Memory B cell (primary cell): ENCODE measurements at regions not wholly inside any gene's neighbourhood (a gene's known extent, or its start where the extent isn't known, plus 50 kb on each side); places are given as distances from the start of the nearest gene placed in this dataset.
"Not testable (repeated sequence)": the region's sequence is repeated elsewhere in the genome, so short reads cannot be mapped to it uniquely, and the experiment has no call there.

Experiments used
- ATAC-seq: fragments of 150-1000 bp; cut with Tn5 transposase; 2 replicates; pipeline ENCODE4 v1.10.0; 2021; ENCODE audit warnings: low read depth, mild to moderate bottlenecking, moderate library complexity
- DNase-seq, 2 donors: peaks; one replicate each; pipeline ENCODE4 v3.0.0; 2022; ENCODE audit warnings: low spot score in 2 of 2
- H3K27ac Mint-ChIP-seq: one replicate; pipeline ENCODE4 v1.8.0; 2022; ENCODE audit warnings: mild to moderate bottlenecking, moderate library complexity, mixed read lengths
- H3K27me3 Mint-ChIP-seq: one replicate; pipeline ENCODE4 v1.8.0; 2022; ENCODE audit warnings: mixed read lengths
- H3K36me3 Mint-ChIP-seq: one replicate; pipeline ENCODE4 v1.8.0; 2022; ENCODE audit warnings: mild to moderate bottlenecking, mixed read lengths
- H3K4me1 Mint-ChIP-seq: one replicate; pipeline ENCODE4 v1.8.0; 2022; ENCODE audit warnings: mixed read lengths
- H3K4me3 Mint-ChIP-seq: one replicate; pipeline ENCODE4 v1.8.0; 2022; ENCODE audit warnings: mild to moderate bottlenecking, moderate library complexity, mixed read lengths
- H3K9me3 Mint-ChIP-seq: one replicate; pipeline ENCODE4 v1.8.0; 2022; ENCODE audit warnings: mixed read lengths

DNA sequence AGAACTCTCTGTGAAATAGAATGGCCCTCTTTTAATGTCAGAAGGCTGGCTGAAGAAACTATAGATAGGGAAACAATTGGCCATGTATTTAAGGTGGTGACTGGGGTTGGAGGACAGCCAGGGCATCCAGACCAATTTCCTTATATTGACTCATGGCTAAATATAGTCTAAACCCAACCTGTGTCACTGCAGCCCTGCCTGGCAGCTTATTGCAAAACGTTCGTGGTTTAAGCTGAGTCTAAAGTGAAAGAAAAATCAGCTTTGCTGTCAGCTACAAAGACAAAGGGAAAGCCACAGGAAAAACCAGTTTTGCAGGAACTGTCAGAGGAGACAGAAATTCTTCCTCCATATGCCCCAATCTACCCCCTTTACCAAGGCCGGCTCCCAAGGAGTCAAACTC lies 902.8 kb upstream of the NDST4 start:
- Mint-ChIP-seq H3K27ac (no peak overlapping the region), H3K27me3 (no peaks in the 10 kb centered on the region), H3K9me3 (peaks cover 15% of the 10 kb centered on the region), H3K36me3 (peaks cover 2% of the 10 kb centered on the region), H3K4me1 (no peaks in the 10 kb centered on the region), H3K4me3 (no peak overlapping the region)
- ATAC-seq, result no peak
- no peak for DNase-seq

DNA sequence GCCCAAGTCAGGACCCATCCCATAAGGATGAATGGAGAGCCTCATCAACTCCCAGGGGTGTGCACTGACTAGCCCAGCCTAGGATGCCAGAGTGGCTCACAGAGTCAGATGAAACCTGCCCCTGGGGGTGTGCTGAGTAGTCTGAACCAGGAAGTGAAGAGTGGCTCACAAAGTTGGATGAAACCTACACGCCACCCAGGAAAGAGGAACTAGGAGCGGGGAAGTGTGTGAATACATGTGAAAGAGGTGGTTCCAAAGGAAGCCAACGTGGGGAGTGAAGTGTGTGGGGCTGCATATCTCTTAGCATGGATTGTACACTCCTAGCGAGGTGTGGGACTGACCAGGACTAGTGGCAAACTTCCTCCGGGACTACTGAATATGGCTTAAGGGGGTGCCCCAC lies 902.1 kb upstream of the NDST4 start:
- no peaks in the 10 kb centered on the region for H3K4me1 Mint-ChIP-seq
- H3K36me3 Mint-ChIP-seq, result peaks cover 2% of the 10 kb centered on the region
- DNase-seq (no peak), ATAC-seq (no peak)
- no peaks in the 10 kb centered on the region for H3K27me3 Mint-ChIP-seq
- H3K4me3 Mint-ChIP-seq, result no peak overlapping the region
- no peak overlapping the region for H3K27ac Mint-ChIP-seq
- peaks cover 14% of the 10 kb centered on the region for H3K9me3 Mint-ChIP-seq

DNA sequence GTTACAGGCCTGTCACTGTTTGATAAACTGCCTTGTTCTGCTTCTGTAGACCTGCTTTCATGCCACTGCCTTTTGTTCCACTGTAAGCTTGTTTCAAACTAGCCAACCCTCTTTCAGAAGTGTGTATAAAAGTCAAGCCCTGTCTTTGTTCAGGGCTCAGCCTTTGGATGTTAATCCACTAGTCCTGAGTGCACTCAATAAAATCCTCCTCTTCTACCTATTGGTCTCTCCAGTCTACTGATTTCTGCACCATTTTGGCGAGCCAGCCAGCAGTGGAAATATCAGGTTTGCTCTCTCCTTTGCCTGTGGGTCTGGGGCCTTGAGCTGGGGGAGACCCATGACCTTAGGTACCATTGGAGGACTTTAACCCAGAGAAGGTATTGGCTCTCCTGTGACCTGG lies 901.6 kb upstream of the NDST4 start:
- no peak for DNase-seq
- no peak for ATAC-seq
- Mint-ChIP-seq H3K36me3 (peaks cover 2% of the 10 kb centered on the region), H3K4me1 (no peaks in the 10 kb centered on the region), H3K27ac (no peak overlapping the region), H3K27me3 (no peaks in the 10 kb centered on the region), H3K4me3 (no peak overlapping the region), H3K9me3 (peaks cover 14% of the 10 kb centered on the region)

DNA sequence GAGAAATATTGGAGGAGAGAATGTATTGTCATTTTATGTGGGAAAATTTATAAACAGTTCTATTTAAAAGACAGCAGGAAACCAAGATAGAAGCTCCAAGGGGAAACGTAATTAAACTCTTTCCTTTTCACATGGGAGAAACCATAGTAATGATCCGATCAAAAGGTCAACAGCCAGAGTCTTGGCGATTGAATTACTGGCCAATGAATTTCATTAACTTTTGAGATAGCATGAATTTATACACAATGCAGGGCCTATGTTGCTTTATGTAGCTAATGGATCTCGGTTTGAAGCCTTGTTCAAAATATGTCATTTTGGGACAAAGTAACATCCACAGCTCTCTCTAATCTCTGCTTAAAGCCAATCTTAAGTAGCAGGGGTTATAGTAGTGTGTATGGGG lies 897.5 kb upstream of the NDST4 start:
- Mint-ChIP-seq H3K27ac (no peak overlapping the region), H3K9me3 (peaks cover 9% of the 10 kb centered on the region), H3K36me3 (peaks cover 2% of the 10 kb centered on the region), H3K27me3 (no peaks in the 10 kb centered on the region), H3K4me3 (no peak overlapping the region), H3K4me1 (no peaks in the 10 kb centered on the region)
- no peak for ATAC-seq
- DNase-seq, result no peak

DNA sequence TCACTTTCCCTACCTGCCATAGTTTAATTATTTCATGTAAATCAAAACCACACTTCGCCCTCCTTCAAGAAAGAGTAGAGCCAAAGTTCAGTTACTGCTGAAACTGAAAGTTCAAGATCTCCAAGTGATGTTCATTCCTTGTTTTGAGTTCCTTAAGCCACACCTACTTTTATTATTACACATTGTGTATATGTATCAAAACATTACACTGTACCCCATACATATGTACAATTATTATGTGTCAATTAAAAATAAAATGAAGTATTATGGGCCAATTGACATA lies 892.3 kb upstream of the NDST4 start:
- H3K27ac Mint-ChIP-seq, result no peak overlapping the region
- no peaks in the 10 kb centered on the region for H3K36me3 Mint-ChIP-seq
- no peaks in the 10 kb centered on the region for H3K27me3 Mint-ChIP-seq
- DNase-seq, result no peak
- peaks cover 2% of the 10 kb centered on the region for H3K9me3 Mint-ChIP-seq
- H3K4me3 Mint-ChIP-seq, result no peak overlapping the region
- no peak for ATAC-seq
- H3K4me1 Mint-ChIP-seq, result peaks cover 2% of the 10 kb centered on the region

DNA sequence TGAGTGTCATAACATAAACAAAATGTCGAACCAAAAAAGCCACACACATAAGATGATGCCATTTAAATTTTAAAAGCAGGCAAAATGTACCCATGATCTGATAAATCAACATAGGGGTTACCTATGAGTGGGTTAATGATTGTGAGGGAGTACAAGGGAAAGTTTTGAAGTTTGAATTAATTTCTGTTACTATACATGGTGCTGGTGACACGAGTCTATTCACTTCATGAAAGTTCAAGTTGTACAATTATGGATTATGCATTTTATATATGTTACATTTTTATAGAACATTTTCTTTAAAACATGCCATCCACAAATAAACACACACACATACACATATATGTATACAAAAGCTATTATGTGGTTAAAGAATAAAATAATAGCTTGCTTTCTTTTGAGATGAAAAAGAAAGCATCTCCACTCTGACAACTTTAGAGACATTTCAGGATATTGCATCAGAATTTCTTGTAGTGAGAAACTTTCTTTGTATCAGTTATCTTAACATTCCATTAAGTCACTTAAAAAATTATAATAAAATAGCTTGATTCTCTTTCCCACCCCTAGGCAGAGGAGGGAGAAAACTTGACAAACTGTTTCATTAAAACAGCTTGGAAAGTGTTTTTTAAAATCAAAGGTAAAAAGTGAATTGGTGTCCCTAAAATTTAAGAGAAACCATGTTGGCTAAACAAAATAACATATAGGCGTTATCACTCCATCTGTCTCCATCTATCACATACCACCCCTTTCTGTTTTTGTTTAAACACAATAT lies 891.8 kb upstream of the NDST4 start:
- Mint-ChIP-seq H3K36me3 (no peaks in the 10 kb centered on the region), H3K27me3 (no peaks in the 10 kb centered on the region), H3K4me3 (no peak overlapping the region), H3K4me1 (peaks cover 2% of the 10 kb centered on the region), H3K27ac (no peak overlapping the region), H3K9me3 (peaks cover 2% of the 10 kb centered on the region)
- ATAC-seq (no peak), DNase-seq (no peak)

DNA sequence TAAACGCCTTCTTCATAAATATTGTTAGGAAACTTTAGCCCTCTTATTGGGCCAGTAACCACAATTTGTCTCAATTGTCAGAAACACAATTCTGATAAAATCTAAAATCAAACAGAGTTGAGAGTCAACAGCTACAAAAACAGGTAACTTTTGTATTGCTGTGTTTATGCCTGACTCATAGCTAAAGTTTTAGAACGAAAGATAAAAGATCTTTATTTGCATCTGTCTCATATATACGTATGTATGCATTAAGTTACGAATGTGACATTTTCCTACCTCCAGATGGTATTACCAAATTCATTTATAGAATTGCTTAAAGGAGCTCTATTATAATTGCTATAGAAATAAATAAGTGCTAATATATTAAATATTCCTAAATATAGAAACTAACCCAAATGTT lies 887.9 kb upstream of the NDST4 start:
- no peak overlapping the region for H3K27ac Mint-ChIP-seq
- ATAC-seq (no peak), DNase-seq (no peak)
- H3K4me3 Mint-ChIP-seq, result no peak overlapping the region
- H3K36me3 Mint-ChIP-seq, result no peaks in the 10 kb centered on the region
- H3K9me3 Mint-ChIP-seq, result peaks cover 2% of the 10 kb centered on the region
- H3K27me3 Mint-ChIP-seq, result no peaks in the 10 kb centered on the region
- peaks cover 2% of the 10 kb centered on the region for H3K4me1 Mint-ChIP-seq

DNA sequence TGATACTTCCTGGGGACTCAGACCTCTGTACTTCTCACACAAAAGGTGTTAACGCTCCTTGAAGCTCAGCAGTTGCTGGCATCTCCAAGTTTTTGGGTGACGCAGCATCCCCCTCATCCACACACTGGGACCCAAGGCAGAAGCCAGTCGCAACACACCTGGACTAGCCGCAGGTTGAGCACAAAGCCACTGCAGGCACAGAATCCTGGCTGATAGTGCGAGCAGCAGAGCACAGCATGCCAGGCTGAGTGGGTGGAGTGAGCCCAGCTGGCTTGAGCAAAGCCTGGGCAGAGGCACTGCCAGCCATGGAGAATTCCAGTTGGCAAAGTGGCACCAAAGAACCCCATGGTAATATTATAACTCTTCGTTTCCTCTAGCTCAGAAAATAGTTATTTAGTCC lies 873.2 kb upstream of the NDST4 start:
- Mint-ChIP-seq H3K4me3 (no peak overlapping the region), H3K36me3 (no peaks in the 10 kb centered on the region)
- no peak for ATAC-seq

DNA sequence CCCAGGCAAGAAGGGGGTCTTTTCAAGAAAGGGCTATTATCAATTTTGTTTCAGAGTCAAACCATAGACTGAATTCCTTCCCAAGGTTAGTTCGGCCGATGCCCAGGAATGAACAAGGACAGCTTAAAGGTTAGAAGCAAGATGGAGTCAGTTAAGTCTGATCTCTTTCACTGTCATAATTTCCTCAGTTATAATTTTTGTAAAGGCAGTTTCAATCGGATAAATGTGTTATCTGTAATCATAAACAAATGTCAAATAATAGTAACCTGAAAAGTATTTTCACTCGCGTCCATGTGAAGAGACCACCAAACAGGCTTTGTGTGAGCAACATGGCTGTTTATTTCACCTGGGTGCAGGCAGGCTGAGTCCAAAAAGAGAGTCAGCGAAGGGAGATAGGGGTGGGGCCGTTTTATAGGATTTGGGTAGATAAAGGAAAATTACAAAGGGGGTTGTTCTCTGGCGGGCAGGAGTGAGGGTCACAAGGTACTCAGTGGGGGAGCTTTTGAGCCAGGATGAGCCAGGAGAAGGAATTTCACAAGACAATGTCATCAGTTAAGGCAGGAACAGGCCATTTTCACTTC lies 862.1 kb upstream of the NDST4 start:
- DNase-seq, ATAC-seq, H3K4me1 Mint-ChIP-seq, H3K36me3 Mint-ChIP-seq, H3K27ac Mint-ChIP-seq, H3K9me3 Mint-ChIP-seq, H3K27me3 Mint-ChIP-seq, H3K4me3 Mint-ChIP-seq: not testable (repeated sequence)

More for the DNA sequence above, 873.2 kb upstream of the NDST4 start:
- DNase-seq, result no peak
- H3K9me3 Mint-ChIP-seq, result no peaks in the 10 kb centered on the region
- no peaks in the 10 kb centered on the region for H3K27me3 Mint-ChIP-seq
- no peaks in the 10 kb centered on the region for H3K4me1 Mint-ChIP-seq
- H3K27ac Mint-ChIP-seq, result no peak overlapping the region

DNA sequence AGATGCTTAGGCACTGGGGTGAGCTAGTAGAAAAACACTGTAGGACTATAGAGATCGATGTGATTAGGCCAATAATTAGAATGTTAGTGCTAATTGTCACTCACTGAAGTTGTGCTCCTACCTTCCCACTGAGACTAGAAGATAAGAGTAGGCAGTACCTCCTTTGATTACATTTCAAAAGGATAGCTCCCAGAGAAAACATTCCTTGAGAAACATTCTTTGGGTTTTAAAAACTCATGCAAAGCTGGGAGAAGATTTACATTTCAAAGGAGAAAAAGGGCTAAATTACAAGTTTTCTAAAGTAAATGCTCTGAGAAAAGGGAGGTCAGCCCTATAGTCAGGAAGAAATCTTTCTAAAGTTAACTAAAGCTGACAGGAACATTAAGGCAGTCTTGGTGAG lies 860.3 kb upstream of the NDST4 start:
- Mint-ChIP-seq H3K4me1 (no peaks in the 10 kb centered on the region), H3K36me3 (no peaks in the 10 kb centered on the region), H3K4me3 (no peak overlapping the region), H3K27ac (no peak overlapping the region), H3K9me3 (no peaks in the 10 kb centered on the region), H3K27me3 (no peaks in the 10 kb centered on the region)
- no peak for ATAC-seq
- no peak for DNase-seq

DNA sequence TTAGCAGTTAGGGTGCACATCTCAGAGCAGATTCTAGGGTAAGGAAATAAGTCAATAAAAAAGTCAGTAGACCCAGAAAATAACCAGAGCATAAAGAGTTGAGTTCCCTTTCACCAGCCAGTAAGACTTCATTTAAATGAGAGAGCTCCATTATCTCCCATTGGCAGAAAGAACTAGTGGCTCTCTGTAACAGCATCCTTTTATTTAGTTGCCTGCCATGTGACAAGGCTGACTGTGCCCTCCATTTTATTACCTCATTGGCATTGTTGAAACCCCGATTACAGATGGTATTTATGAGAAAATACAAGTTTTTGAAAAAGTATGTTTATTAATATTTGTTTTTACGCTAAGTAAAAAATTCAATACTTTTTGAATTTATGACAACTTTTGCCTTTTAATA lies 859.5 kb upstream of the NDST4 start:
- DNase-seq (no peak), ATAC-seq (no peak)
- Mint-ChIP-seq H3K36me3 (no peaks in the 10 kb centered on the region), H3K9me3 (no peaks in the 10 kb centered on the region), H3K27me3 (no peaks in the 10 kb centered on the region), H3K4me3 (no peak overlapping the region), H3K27ac (no peak overlapping the region), H3K4me1 (no peaks in the 10 kb centered on the region)

DNA sequence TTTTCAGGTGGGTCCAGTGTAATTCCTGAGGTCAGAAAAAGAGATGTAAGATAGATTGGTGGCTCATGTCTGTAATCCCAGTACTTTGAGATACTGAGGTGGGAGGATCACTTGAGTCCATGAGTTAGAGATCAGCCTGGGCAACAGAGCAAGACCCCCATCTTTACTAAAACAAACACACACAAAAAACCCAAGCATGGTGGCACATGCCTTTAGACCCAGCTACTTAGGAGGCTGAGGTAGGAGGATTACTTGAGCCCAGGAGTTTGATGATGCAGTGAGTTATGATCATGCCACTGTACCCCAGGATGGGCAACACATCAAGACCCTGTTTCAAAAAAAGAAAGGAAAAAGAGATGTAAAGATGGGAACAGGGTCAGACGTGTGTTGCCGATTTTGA lies 857.4 kb upstream of the NDST4 start:
- no peaks in the 10 kb centered on the region for H3K36me3 Mint-ChIP-seq
- no peaks in the 10 kb centered on the region for H3K27me3 Mint-ChIP-seq
- no peaks in the 10 kb centered on the region for H3K9me3 Mint-ChIP-seq
- no peak overlapping the region for H3K4me3 Mint-ChIP-seq
- H3K27ac Mint-ChIP-seq, result no peak overlapping the region
- no peak for DNase-seq
- H3K4me1 Mint-ChIP-seq, result no peaks in the 10 kb centered on the region
- no peak for ATAC-seq

DNA sequence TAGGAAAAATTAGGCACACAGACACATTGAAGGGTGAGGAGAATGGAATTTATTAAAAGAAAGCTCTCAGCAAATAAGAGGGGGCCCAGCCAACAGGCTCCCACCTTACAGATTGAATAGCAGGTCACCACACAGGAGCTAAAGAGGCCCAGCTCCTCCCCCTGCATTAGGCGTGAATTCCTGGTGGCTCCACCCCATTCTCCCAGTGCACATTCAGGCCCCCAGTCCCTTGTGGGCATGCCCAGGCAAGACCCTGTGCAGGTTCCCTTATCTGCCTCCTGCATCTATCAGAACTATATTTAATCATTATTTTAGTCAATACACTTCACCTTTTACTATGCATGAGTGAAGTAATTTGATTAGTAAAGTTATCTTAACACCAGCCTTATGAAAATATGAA lies 856.3 kb upstream of the NDST4 start:
- no peaks in the 10 kb centered on the region for H3K27me3 Mint-ChIP-seq
- ATAC-seq (no peak), DNase-seq (no peak)
- no peaks in the 10 kb centered on the region for H3K36me3 Mint-ChIP-seq
- H3K4me3 Mint-ChIP-seq, result no peak overlapping the region
- H3K9me3 Mint-ChIP-seq, result no peaks in the 10 kb centered on the region
- H3K27ac Mint-ChIP-seq, result no peak overlapping the region
- H3K4me1 Mint-ChIP-seq, result no peaks in the 10 kb centered on the region

DNA sequence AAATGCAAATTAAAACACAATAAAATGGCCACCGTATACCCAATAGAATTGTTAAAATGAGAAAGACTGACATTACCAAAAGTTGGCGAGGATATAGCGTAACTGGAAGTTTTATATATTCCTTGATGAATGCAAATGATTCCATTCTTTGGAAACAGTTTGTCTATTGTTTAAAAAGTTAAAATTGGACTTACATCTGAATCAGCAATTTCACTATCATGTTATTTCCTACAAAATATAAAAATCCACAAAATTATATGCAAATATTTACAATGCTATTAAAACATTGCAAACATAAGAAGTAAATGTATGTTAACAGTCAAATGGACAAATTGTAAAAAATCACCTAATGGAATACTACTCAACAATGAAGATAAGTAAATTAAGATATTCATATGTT lies 852.2 kb upstream of the NDST4 start:
- Mint-ChIP-seq H3K4me3 (no peak overlapping the region), H3K27me3 (no peaks in the 10 kb centered on the region), H3K27ac (no peak overlapping the region), H3K36me3 (no peaks in the 10 kb centered on the region), H3K9me3 (no peaks in the 10 kb centered on the region), H3K4me1 (no peaks in the 10 kb centered on the region)
- ATAC-seq, result no peak
- no peak for DNase-seq

DNA sequence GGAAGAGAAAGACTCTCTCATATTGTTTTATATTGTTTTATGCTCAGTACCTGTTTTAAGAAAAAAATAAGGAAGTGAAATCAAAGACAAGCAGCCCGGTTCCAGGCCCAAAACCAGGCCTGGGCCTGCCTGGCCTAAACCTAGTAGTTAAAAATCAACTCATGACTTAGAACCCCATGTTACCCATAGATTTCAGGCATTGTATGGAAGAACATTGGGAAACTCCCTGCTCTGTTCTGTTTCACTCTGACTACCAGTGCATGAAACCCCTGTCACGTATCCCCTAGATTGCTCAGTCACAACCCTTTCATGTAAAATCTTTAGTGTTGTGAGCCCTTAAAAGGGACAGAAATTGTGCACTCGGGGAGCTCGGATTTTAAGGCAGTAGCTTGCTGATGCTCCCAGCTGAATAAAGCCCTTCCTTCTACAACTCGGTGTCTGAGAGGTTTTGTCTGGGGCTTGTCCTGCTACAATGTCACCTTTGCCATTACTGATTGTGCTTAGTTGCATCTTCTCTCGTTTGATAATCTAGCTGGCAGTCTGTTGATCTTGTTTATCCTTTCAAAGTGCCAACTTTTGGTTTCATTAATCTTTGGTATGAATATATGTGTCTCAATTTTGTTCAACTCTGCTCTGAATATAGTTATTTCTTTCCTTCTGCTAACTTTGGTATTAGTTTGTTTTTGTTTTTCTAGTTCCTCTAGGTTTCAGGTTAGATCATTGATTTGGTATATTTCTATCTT lies 842.8 kb upstream of the NDST4 start:
- H3K27me3 Mint-ChIP-seq, H3K4me3 Mint-ChIP-seq, H3K4me1 Mint-ChIP-seq, DNase-seq, H3K9me3 Mint-ChIP-seq, H3K36me3 Mint-ChIP-seq: not testable (repeated sequence)
- ATAC-seq, result peak; percentile 41
- peak overlapping the region; percentile 55 for H3K27ac Mint-ChIP-seq
